EL (cell line): ENCODE measurements at regions not wholly inside any gene's neighbourhood (a gene's known extent, or its start where the extent isn't known, plus 50 kb on each side); places are given as distances from the start of the nearest gene placed in this dataset.
A peak's percentile ranks its signal among the peaks of the same experiment; 100 is the strongest.
"Not testable (repeated sequence)": the region's sequence is repeated elsewhere in the genome, so short reads cannot be mapped to it uniquely, and the experiment has no call there.

ENCODE experiments used
- DNase-seq: peaks from one replicate; pipeline ENCODE4 v3.0.0-alpha.2; 2016

- DNase-seq: no peak
Measured at GRCh38 chr12:38016602-38017001, 300.0 kb upstream of the ALG10B start.

GRCh38 chr12:38025916-38026315 lies 290.7 kb upstream of the ALG10B start:
- DNase-seq: no peak

- DNase-seq: no peak
Measured at GRCh38 chr12:38053113-38053512, 263.5 kb upstream of the ALG10B start.

GRCh38 chr12:38053655-38054464 lies 262.7 kb upstream of the ALG10B start:
- DNase-seq: no peak

GRCh38 chr12:38056701-38057689 lies 259.6 kb upstream of the ALG10B start:
- peak; percentile 3 for DNase-seq

- DNase-seq: no peak
Measured at GRCh38 chr12:38099686-38100085, 216.9 kb upstream of the ALG10B start.

- no peak for DNase-seq
Measured at GRCh38 chr12:38101753-38102152, 214.8 kb upstream of the ALG10B start.

- no peak for DNase-seq
Measured at GRCh38 chr12:38102197-38102596, 214.4 kb upstream of the ALG10B start.

GRCh38 chr12:38110026-38110699 lies 206.4 kb upstream of the ALG10B start:
- no peak for DNase-seq

GRCh38 chr12:38113991-38114390 lies 202.6 kb upstream of the ALG10B start:
- DNase-seq: no peak

- DNase-seq: no peak
Measured at GRCh38 chr12:38116968-38117367, 199.6 kb upstream of the ALG10B start.

GRCh38 chr12:38118632-38119031 lies 197.9 kb upstream of the ALG10B start:
- no peak for DNase-seq

- DNase-seq: no peak
Measured at GRCh38 chr12:38120438-38120837, 196.1 kb upstream of the ALG10B start.

GRCh38 chr12:38123028-38123427 lies 193.5 kb upstream of the ALG10B start:
- not testable (repeated sequence) for DNase-seq

GRCh38 chr12:38123566-38124246 lies 192.9 kb upstream of the ALG10B start:
- no peak for DNase-seq

GRCh38 chr12:38124247-38125012 lies 192.1 kb upstream of the ALG10B start:
- no peak for DNase-seq

- no peak for DNase-seq
Measured at GRCh38 chr12:38132139-38132538, 184.4 kb upstream of the ALG10B start.

GRCh38 chr12:38137287-38137686 lies 179.3 kb upstream of the ALG10B start:
- no peak for DNase-seq

GRCh38 chr12:38137716-38138115 lies 178.9 kb upstream of the ALG10B start:
- no peak for DNase-seq

- peak; percentile 56 for DNase-seq
Measured at GRCh38 chr12:38138225-38139221, 178.1 kb upstream of the ALG10B start.
